Renal cortex interstitium (tissue), 11 donors: ENCODE measurements at regions not wholly inside any gene's neighbourhood (a gene's known extent, or its start where the extent isn't known, plus 50 kb on each side); places are given as distances from the start of the nearest gene placed in this dataset.
"Not testable (repeated sequence)": the region's sequence is repeated elsewhere in the genome, so short reads cannot be mapped to it uniquely, and the experiment has no call there.

Experiments
- DNase-seq, 11 donors: peaks; one replicate each; pipeline ENCODE4 v3.0.0-alpha.2; 2013; ENCODE audit warnings: low read depth in 9 of 11, low spot score in 4 of 11; ENCODE audit errors: extremely low read depth in 1 of 11

- DNase-seq = no peak
Observed at GRCh38 chr15:23835953-23836352, 148.8 kb upstream of the NDN start.

GRCh38 chr15:23839893-23840474 is 152.9 kb upstream of the NDN start:
- no peak for DNase-seq

DNA sequence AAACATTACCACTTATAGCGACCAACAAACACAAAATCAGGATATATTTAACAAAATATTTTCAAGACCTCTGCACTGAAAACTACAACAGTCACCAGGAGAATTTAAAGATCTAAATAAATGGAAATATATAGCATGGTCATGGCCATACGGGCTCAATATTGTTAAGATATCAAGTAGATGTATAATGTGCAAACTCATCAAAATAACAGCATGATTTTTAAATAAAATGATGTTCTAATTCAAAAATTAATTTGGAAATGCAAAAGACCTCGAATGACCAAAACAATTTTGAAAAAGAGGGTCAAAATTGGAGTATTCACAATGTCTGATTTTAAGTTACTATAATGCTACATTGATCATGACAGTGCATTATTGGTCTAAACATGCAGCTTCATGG is 159.1 kb upstream of the NDN start:
- DNase-seq = no peak

GRCh38 chr15:23850666-23851065 is 163.6 kb upstream of the NDN start:
- DNase-seq = no peak

DNA sequence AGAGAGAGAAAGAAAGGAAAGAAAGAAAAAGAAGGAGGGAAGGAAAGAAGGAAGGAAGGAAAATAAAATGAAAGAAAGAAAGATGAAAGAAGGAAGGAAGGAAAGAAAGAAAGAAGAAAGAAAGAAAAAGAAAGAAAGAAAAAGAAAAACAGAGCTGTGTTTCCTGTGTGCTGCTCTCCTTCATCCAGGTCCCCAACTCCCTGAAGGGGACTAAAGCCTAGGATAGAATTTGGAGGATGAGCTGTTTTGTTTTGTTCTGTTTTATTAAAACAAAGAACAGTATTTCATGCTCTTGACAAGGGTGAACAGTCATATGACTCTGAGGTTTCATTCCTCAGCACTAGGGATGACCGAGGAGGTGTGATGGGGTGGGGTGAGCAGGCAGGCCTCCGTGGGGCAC is 164.8 kb upstream of the NDN start:
- no peak for DNase-seq

DNA sequence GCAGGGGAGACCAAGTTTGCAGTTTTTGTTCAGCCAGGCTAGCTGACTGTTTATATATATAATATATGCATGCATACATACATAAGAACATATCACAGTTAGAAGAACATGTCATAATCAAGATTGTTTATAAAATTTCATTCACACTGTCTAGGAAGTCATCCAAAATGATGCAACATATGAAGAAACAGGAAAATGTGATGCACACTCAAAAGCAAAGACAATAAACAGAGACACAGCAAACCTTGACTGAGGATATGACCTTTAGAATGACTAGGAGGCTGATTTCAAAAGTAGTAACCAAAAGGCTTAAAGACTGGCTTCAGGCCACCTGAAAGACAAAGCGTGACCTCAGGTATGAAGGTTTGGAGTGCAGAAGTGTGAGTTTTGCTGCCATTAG is 166.2 kb upstream of the NDN start:
- no peak for DNase-seq

GRCh38 chr15:23854203-23854911 is 167.3 kb upstream of the NDN start:
- no peak for DNase-seq

- no peak for DNase-seq
Observed at GRCh38 chr15:23854912-23855659, 168.0 kb upstream of the NDN start.

DNA sequence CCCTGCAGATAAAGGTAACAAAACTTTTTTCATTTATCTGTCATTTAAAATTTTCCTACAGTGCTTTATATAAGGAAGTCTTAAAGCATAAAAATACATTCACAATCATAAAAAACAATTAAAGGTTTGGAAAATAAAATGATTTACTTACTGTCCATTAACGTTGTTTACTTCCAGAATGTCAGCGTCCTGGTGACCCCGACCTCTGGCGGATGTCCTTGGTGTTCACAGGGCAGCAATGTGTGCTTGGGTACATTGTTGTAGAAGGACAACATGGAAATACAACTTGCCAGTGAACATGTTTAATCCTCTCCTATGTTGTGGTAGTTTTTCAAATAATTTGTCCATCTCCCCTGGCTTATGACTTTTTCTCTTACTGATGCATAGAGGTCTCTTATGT is 168.8 kb upstream of the NDN start:
- DNase-seq = no peak

GRCh38 chr15:23857028-23857641 is 170.0 kb upstream of the NDN start:
- peak in 4 of 11 donors; percentile 15 to 62 (median 34) for DNase-seq

- DNase-seq = no peak
Observed at GRCh38 chr15:23859008-23859407, 171.9 kb upstream of the NDN start.

DNA sequence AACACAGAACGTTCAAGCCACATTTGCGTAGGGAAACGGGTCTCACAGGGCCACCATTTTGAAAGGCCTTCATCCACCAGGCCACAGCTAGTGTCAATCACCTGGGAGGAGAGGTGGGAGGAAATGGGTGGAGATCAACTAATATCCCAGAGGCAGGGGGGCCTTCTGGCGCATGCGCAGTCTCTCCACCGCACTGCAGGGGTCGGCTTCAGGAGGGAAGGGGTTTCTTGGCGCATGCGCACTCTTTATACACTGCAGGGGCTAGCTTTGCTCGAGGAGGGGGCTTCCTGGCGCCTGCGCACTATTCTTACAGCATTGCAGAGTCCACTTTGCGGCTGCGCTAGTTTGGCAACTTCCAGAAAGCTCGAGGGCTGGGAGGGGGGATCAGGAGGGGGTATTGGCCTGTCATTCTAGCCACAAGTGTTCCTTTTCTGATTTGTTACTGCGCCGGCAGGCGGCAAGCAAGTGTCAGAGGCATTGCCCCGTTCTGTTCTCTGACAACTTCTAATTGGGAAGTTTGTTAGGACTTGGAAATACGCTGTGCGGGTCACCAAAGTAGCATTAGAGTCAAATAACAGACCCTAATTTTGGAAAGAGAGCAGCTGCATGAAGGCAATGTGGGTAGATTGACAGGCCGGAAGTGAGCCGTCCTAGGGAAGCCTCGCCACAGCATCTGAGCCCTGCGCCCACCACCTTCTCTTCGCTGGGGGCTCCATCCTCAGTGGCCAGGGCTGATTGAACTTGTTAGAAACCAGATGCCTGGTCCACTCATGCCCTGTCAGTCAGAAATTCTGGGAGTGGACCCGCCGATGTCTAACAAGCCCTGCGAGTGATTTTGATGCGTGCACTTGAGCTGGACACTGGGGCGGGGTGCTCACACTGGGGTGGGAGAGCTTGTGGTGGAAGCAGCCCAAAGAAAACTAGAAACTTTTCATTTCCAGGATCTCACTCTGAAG is 173.5 kb upstream of the NDN start:
- DNase-seq = peak in 9 of 11 donors; percentile 29 to 59 (median 48)

DNA sequence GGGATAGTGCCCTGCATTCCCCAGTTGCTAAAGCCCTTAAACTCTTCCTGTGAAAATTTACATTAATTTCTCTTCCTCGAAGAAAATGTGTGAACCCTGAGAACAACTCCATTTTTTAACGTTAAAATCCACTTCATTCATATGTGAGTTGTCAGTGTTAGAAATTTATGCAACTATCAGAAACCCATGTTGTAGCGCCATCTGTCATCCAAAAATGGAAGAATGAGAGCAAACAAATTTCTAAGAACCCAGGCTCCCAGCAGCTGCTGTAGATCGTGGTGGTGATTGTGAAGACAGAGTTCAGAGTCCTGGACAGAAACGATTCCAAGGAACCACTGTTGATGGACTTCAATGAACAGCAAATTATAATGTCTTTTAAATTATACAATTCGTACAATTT is 179.7 kb upstream of the NDN start:
- no peak for DNase-seq

DNA sequence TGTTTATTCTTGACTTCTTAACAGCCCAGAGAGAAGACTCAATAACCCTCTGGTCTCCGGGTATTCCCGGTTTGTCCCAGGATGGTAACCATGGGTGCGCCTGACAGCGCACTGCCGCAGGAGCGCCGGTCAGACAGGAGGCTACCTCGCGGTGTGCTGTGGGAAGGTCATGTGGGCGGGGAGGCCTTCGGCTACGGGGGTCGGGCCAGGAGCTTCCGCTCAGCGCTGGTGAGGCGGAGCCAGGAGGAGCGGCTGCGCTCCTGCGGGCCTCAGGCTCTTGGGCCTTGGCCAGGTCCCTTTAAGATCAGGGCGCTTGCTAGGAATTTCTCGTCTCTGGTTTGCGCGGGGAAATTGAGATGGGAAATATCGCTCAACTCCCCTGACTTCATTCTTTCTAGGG is 182.3 kb upstream of the NDN start:
- peak in 7 of 11 donors; percentile 20 to 57 (median 38) for DNase-seq

DNA sequence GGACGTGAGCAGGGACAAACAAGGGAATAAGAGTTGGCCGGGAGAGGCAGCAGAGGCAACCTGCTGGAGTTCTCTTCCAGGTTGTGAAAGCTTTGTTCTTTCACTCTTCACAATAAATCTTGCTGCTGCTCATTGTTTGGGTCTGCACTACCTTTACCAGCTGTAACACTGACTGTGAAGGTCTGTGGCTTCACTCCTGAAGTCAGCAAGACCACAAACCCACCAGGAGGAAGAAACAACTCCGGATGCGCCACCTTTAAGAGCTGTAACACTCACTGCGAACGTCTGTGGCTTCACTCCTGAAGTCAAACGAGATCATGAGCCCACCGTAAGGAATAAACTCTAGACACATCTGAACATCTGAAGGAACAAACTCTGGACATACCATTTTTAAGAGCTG is 186.5 kb upstream of the NDN start:
- DNase-seq = not testable (repeated sequence)

GRCh38 chr15:23877502-23878412 is 190.7 kb upstream of the NDN start:
- DNase-seq = peak in 6 of 11 donors; percentile 35 to 48 (median 40)

- no peak for DNase-seq
Observed at GRCh38 chr15:23881291-23881690, 194.2 kb upstream of the NDN start.

DNA sequence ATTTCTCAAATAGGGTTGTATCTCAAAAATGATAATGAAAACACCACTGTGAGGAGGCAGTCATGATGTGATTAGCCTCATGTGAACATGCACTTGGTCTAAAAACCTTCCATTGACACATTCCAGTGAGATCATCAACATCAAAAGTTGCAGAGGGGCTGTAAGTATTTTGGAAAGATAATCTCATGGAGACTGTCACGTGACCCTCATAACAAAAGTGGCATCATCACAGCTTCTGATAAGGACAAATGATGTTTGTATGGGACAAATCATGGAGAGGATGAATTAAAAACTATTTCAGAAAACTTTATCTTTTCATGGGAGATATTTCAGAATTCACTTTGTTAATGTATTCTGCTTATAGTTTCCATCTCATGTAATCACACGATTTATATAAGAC is 203.1 kb upstream of the NDN start:
- no peak for DNase-seq
